HG02571 (cell line): ENCODE measurements at regions not wholly inside any gene's neighbourhood (a gene's known extent, or its start where the extent isn't known, plus 50 kb on each side); places are given as distances from the start of the nearest gene placed in this dataset.

Experiments used
- ATAC-seq: cut with Tn5 transposase; IDR thresholded peaks from one replicate; pipeline ENCODE4 v1.9.1; 2021; ENCODE audit warnings: mild to moderate bottlenecking, moderate library complexity; ENCODE audit not compliant: unreplicated experiment

- ATAC-seq = no peak
Observed at GRCh38 chr3:106168962-106169750, 300.3 kb upstream of the CBLB start.

- ATAC-seq = no peak
Observed at GRCh38 chr3:106170636-106171035, 301.8 kb upstream of the CBLB start.

- ATAC-seq = no peak
Observed at GRCh38 chr3:106172101-106172500, 303.3 kb upstream of the CBLB start.

GRCh38 chr3:106172780-106173179, 304.0 kb upstream of the CBLB start:
- peak; percentile 53 for ATAC-seq

GRCh38 chr3:106175276-106175675, 306.5 kb upstream of the CBLB start:
- ATAC-seq = no peak

- peak; percentile 77 for ATAC-seq
Observed at GRCh38 chr3:106176734-106177133, 307.9 kb upstream of the CBLB start.

GRCh38 chr3:106182950-106183511, 314.2 kb upstream of the CBLB start:
- no peak for ATAC-seq

- no peak for ATAC-seq
Observed at GRCh38 chr3:106183762-106184391, 315.1 kb upstream of the CBLB start.

- ATAC-seq = peak; percentile 95
Observed at GRCh38 chr3:106184540-106185457, 316.0 kb upstream of the CBLB start.

GRCh38 chr3:106185949-106186348, 317.1 kb upstream of the CBLB start:
- no peak for ATAC-seq

- ATAC-seq = no peak
Observed at GRCh38 chr3:106190296-106190695, 321.5 kb upstream of the CBLB start.

GRCh38 chr3:106191211-106191610, 322.4 kb upstream of the CBLB start:
- ATAC-seq = no peak

GRCh38 chr3:106191913-106192312, 323.1 kb upstream of the CBLB start:
- ATAC-seq = no peak

GRCh38 chr3:106193876-106194275, 325.1 kb upstream of the CBLB start:
- ATAC-seq = no peak

GRCh38 chr3:106194726-106195125, 325.9 kb upstream of the CBLB start:
- no peak for ATAC-seq

GRCh38 chr3:106197532-106198194, 328.9 kb upstream of the CBLB start:
- no peak for ATAC-seq

- ATAC-seq = no peak
Observed at GRCh38 chr3:106204160-106204868, 335.5 kb upstream of the CBLB start.

- ATAC-seq = peak; percentile 75
Observed at GRCh38 chr3:106206146-106206545, 337.3 kb upstream of the CBLB start.

GRCh38 chr3:106206613-106207012, 337.8 kb upstream of the CBLB start:
- peak; percentile 9 for ATAC-seq

GRCh38 chr3:106208251-106208650, 339.4 kb upstream of the CBLB start:
- ATAC-seq = no peak
